Activated CD4-positive, alpha-beta T cell treated with anti-CD3 and anti-CD28 coated beads for 4 hours (primary cell): ENCODE measurements at regions not wholly inside any gene's neighbourhood (a gene's known extent, or its start where the extent isn't known, plus 50 kb on each side); places are given as distances from the start of the nearest gene placed in this dataset.
"Not testable (repeated sequence)": the region's sequence is repeated elsewhere in the genome, so short reads cannot be mapped to it uniquely, and the experiment has no call there.

Source experiments
- DNase-seq, 2 donors: peaks; one replicate each; pipeline ENCODE4 v3.0.0-alpha.2; 2020

DNA sequence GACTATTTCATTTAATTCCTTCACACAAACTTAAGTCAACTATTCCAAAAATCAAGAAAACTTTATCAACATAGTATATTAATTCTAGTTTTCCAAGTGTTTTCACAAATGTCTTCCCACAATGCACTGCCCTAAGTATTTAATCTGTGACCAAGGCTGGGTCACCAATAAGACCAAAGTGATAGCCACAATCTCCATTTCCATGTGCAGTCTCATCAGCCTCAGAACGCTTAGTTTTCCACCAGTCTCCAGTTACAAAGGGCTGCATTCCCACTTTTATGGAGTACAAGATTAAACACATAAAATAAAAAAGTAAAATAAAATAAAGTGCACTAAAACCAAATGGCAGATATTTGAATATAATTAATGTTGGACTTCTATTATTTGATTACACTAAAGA, 371.6 kb upstream of the CCNH start:
- no peak for DNase-seq

GRCh38 chr5:87782916-87783315, 370.2 kb upstream of the CCNH start:
- no peak for DNase-seq

- no peak for DNase-seq
Measured at GRCh38 chr5:87781976-87782375, 369.2 kb upstream of the CCNH start.

GRCh38 chr5:87780831-87781760, 368.4 kb upstream of the CCNH start:
- peak; percentile 72 to 73 for DNase-seq

DNA sequence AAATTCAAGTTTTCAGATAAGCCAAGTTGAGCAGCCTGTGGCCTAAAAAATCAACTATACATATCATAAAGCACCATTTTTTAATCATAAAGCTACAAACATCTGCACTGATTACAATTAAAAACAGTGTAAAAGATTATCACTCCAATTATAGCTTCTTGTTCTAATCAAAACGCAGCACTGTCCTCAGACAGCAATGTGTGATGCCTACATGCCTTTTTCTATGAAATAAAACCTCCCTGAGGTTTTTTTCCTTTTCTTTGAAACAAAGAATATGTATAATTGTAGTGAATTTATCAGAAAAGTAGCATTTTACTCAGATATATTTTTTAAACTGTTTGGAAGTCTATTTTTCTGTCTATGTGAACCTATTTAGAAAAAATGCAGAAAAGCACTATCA, 366.1 kb upstream of the CCNH start:
- DNase-seq: no peak

- DNase-seq: no peak
Measured at GRCh38 chr5:87777877-87778276, 365.1 kb upstream of the CCNH start.

DNA sequence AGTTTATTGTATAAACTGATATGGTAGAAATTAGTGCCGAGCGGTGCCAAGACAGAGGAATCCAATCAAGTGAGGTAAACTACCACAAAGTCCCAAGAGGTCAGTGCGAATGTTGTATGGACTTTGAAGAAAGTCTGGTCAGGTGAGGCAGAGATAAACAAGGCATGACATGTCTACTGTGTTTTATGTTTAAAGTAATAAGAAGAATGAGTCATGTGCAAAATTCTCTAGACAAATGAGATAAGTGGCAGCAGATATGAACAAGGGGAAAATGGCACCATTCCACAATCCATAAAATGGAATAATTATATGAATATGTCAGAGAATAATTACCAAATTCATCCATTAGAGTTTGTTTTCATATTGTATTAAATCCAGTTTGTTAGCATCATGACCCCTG, 364.1 kb upstream of the CCNH start:
- no peak for DNase-seq

- not testable (repeated sequence) for DNase-seq
Measured at GRCh38 chr5:87776302-87776701, 363.6 kb upstream of the CCNH start.

GRCh38 chr5:87775228-87775627, 362.5 kb upstream of the CCNH start:
- DNase-seq: no peak

DNA sequence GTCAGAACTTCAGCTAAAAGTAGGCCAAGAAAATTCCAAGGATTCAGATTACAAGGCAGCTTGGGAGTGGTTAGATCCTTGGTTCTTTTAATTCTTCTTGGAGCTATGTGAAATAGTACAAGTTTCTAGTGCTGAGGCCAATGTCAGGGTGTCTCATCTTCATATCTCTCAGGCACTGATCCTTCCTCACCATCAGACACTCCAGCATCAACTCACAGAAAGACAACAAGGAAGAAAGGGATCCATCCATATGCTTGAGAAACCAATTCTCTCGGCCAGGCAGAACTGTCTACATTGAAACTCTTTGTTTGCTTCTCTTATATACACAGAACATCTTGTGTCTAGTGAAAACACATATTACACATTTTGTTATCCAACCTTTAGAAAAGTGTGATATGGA, 362.1 kb upstream of the CCNH start:
- no peak for DNase-seq

- no peak for DNase-seq
Measured at GRCh38 chr5:87770601-87771121, 357.9 kb upstream of the CCNH start.

DNA sequence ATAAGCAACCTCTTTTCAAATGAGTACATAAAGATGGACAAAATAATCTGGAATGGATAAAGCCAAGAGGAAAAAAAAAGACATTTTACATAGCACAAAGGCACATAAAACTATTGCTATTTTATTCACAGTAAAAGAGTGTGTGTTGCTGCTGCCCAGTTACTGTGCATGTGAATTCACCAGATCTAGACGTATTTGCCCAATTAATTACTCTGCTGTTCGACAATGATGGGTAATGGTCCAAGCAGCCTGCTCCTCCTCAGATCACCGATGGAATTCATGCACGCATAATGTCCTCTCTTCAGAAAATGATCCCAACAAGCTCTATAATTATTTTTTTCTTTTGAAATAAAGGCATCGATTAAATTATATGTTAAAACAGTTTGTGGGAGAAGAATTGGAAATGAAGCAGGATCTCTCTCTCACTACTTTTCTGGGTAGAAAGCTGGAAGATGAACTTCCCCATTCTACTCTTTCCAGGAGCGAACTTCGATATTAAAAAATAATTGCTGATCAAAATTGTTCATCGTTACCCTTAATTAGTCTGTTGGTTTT, 357.4 kb upstream of the CCNH start:
- no peak for DNase-seq

- no peak for DNase-seq
Measured at GRCh38 chr5:87769157-87769556, 356.4 kb upstream of the CCNH start.

DNA sequence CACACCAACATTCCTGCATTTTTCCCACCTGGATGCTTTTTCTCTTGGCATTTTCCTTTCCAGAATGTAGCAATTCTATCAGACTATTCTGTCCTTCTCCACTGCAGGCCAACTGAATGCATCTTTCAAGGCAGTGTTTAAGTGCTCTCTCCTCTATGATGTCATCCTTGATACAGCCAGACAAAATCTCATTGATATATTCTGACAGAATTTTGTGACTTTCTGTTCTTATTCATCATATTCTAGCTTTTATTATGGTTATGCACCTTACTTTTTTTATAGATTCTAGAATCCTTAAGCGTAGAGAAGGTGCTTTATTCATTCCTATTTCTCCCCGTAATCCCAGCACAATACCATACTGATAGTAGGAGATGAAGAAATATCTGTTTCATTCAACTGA, 355.5 kb upstream of the CCNH start:
- DNase-seq: no peak

DNA sequence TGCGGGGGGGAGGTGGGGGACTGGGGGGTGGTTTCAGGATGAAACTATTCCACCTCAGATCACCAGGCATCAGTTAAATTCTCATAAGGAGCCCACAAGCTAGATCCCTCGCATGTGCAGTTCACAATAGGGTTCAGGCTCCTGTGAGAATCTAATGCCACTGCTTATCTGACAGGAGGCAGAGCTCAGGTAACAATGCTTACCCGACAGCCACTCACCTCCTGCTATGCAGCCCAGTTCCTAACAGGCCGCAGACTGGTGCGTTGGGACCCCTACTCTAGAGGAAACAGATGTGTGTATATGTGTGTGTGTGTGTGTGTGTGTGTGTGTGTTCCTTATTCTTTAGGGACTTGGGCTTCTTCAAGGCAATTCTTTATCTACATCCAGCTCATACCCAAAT, 352.3 kb upstream of the CCNH start:
- no peak for DNase-seq

- DNase-seq: no peak
Measured at GRCh38 chr5:87762631-87763030, 349.9 kb upstream of the CCNH start.

GRCh38 chr5:87756951-87757350, 344.2 kb upstream of the CCNH start:
- DNase-seq: no peak

DNA sequence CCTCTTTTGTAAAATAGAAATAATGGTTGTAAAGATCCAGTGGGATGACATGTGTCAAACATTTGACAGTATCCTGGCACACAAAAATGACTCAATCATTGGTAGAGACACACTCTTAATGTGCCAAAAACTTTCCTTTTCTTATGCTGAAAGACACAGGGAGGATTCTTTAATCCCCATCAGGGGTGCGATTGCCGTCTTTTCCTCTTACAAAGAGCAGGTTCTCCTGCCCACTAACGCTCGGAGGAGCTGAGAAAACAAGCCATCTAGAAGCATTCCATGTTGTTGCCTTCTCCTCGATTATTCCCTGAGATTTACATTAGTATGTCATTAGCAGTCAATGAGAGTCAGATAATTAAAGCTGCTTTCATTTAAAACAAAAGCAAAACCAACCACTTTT, 342.6 kb upstream of the CCNH start:
- no peak for DNase-seq

- DNase-seq: no peak
Measured at GRCh38 chr5:87754009-87754757, 341.5 kb upstream of the CCNH start.

DNA sequence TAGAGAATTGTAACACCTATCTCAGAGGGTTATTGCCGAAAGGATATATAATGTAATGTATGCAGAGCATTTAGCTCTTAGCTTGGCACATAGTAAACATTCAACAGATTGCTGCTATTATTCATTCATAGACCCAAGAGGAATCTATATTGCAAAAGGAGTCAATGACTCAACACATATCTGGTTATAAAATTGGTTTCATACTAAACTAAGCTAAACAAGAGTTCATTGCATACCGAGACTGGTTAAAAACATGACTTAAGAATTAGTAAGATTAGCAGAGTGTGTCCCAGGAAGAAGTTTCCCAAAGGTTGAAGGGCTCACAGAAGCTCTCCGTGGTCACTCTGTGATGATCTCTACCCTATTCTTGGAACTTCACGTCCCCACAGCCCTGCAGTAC, 339.6 kb upstream of the CCNH start:
- no peak for DNase-seq

DNA sequence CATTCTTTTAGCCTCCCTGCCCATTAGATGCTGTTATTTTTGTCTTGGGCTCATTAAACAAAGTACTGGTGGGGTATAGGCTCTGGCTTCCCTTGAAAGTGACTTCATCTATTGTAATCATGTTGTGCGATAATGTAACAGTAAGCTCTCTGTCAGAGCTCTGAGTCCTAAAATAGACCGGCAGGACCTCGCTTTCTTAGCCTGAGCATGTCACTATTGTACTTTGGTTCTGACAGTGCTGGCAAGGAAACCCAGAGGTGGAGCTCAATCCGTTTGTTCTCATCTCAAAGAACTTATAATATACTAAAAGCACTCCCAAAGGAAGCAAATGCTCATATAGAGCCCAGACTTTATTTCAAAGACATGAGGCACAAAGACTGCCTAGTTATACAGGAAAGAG, 339.1 kb upstream of the CCNH start:
- no peak for DNase-seq

GRCh38 chr5:87746891-87747377, 334.2 kb upstream of the CCNH start:
- no peak for DNase-seq

- DNase-seq: no peak
Measured at GRCh38 chr5:87746341-87746740, 333.6 kb upstream of the CCNH start.

- DNase-seq: no peak
Measured at GRCh38 chr5:87741881-87742280, 329.2 kb upstream of the CCNH start.
